ENCODE measurements at regions not wholly inside any gene's neighbourhood (a gene's known extent, or its start where the extent isn't known, plus 50 kb on each side); places are given as distances from the start of the nearest gene placed in this dataset.

GRCh38 chr2:58959996-58960395 lies 718.9 kb upstream of the FANCL start:
- no peak for DNase-seq
- H3K9me3 ChIP-seq (ENCODE audit: control insufficient read depth, low read depth, low read length): no peaks in the 10 kb centered on the region
- H3K4me1 ChIP-seq (ENCODE audit: control insufficient read depth, insufficient read depth, low read length): no peaks in the 10 kb centered on the region
- no peak overlapping the region for H3K4me3 ChIP-seq (ENCODE audit: low read length)
- no peaks in the 10 kb centered on the region for H3K36me3 ChIP-seq (ENCODE audit: control insufficient read depth, insufficient read depth, low read length)
- no peak overlapping the region for H3K27ac ChIP-seq (ENCODE audit: low read length)
- 67% methylated on average over 2 of the region's 8 CpGs for WGBS (ENCODE audit: insufficient coverage, low lambda C conversion rate)
- H3K27me3 ChIP-seq (ENCODE audit: control insufficient read depth, insufficient read depth, low read length): no peaks in the 10 kb centered on the region

GRCh38 chr2:58957188-58957840 lies 716.2 kb upstream of the FANCL start:
- 40% methylated on average over 1 of the region's 4 CpGs for WGBS (ENCODE audit: insufficient coverage, low lambda C conversion rate)
- Histone ChIP-seq H3K4me3 (ENCODE audit: low read length) (no peak overlapping the region), H3K9me3 (ENCODE audit: control insufficient read depth, low read depth, low read length) (no peaks in the 10 kb centered on the region), H3K36me3 (ENCODE audit: control insufficient read depth, insufficient read depth, low read length) (no peaks in the 10 kb centered on the region), H3K4me1 (ENCODE audit: control insufficient read depth, insufficient read depth, low read length) (no peaks in the 10 kb centered on the region), H3K27ac (ENCODE audit: low read length) (no peak overlapping the region), H3K27me3 (ENCODE audit: control insufficient read depth, insufficient read depth, low read length) (peaks cover 4% of the 10 kb centered on the region)
- DNase-seq: peak in 1 of 2 donors; percentile 5

- H3K4me3 ChIP-seq (ENCODE audit: low read length): no peak overlapping the region
- WGBS (ENCODE audit: insufficient coverage, low lambda C conversion rate): 40% methylated on average over 1 of the region's 11 CpGs
- no peak overlapping the region for H3K27ac ChIP-seq (ENCODE audit: low read length)
- no peaks in the 10 kb centered on the region for H3K36me3 ChIP-seq (ENCODE audit: control insufficient read depth, insufficient read depth, low read length)
- H3K9me3 ChIP-seq (ENCODE audit: control insufficient read depth, low read depth, low read length): no peaks in the 10 kb centered on the region
- peaks cover 4% of the 10 kb centered on the region for H3K27me3 ChIP-seq (ENCODE audit: control insufficient read depth, insufficient read depth, low read length)
- DNase-seq: no peak
- H3K4me1 ChIP-seq (ENCODE audit: control insufficient read depth, insufficient read depth, low read length): no peaks in the 10 kb centered on the region
These were observed 713.8 kb upstream of the FANCL start for GRCh38 chr2:58954880-58955385.

GRCh38 chr2:58951722-58952121 lies 710.6 kb upstream of the FANCL start:
- H3K27ac ChIP-seq (ENCODE audit: low read length): no peak overlapping the region
- H3K4me1 ChIP-seq (ENCODE audit: control insufficient read depth, insufficient read depth, low read length): no peaks in the 10 kb centered on the region
- 100% methylated on average over 1 of the region's 3 CpGs for WGBS (ENCODE audit: insufficient coverage, low lambda C conversion rate)
- no peak overlapping the region for H3K4me3 ChIP-seq (ENCODE audit: low read length)
- no peaks in the 10 kb centered on the region for H3K9me3 ChIP-seq (ENCODE audit: control insufficient read depth, low read depth, low read length)
- no peak for DNase-seq
- H3K27me3 ChIP-seq (ENCODE audit: control insufficient read depth, insufficient read depth, low read length): peaks cover 4% of the 10 kb centered on the region
- no peaks in the 10 kb centered on the region for H3K36me3 ChIP-seq (ENCODE audit: control insufficient read depth, insufficient read depth, low read length)

GRCh38 chr2:58950795-58951462 lies 709.8 kb upstream of the FANCL start:
- H3K9me3 ChIP-seq (ENCODE audit: control insufficient read depth, low read depth, low read length): no peaks in the 10 kb centered on the region
- no peaks in the 10 kb centered on the region for H3K4me1 ChIP-seq (ENCODE audit: control insufficient read depth, insufficient read depth, low read length)
- no peak overlapping the region for H3K27ac ChIP-seq (ENCODE audit: low read length)
- no peaks in the 10 kb centered on the region for H3K36me3 ChIP-seq (ENCODE audit: control insufficient read depth, insufficient read depth, low read length)
- no peak overlapping the region for H3K4me3 ChIP-seq (ENCODE audit: low read length)
- WGBS (ENCODE audit: insufficient coverage, low lambda C conversion rate): no CpG with 5 or more reads among the region's 4 CpGs
- H3K27me3 ChIP-seq (ENCODE audit: control insufficient read depth, insufficient read depth, low read length): peaks cover 4% of the 10 kb centered on the region
- DNase-seq: no peak

- DNase-seq: no peak
- no peaks in the 10 kb centered on the region for H3K4me1 ChIP-seq (ENCODE audit: control insufficient read depth, insufficient read depth, low read length)
- no peaks in the 10 kb centered on the region for H3K9me3 ChIP-seq (ENCODE audit: control insufficient read depth, low read depth, low read length)
- no peak overlapping the region for H3K4me3 ChIP-seq (ENCODE audit: low read length)
- H3K27me3 ChIP-seq (ENCODE audit: control insufficient read depth, insufficient read depth, low read length): no peaks in the 10 kb centered on the region
- H3K27ac ChIP-seq (ENCODE audit: low read length): no peak overlapping the region
- H3K36me3 ChIP-seq (ENCODE audit: control insufficient read depth, insufficient read depth, low read length): no peaks in the 10 kb centered on the region
These were observed 698.3 kb upstream of the FANCL start for GRCh38 chr2:58939388-58939787.

- Histone ChIP-seq H3K27me3 (ENCODE audit: control insufficient read depth, insufficient read depth, low read length) (no peaks in the 10 kb centered on the region), H3K9me3 (ENCODE audit: control insufficient read depth, low read depth, low read length) (no peaks in the 10 kb centered on the region), H3K4me1 (ENCODE audit: control insufficient read depth, insufficient read depth, low read length) (no peaks in the 10 kb centered on the region), H3K4me3 (ENCODE audit: low read length) (no peak overlapping the region), H3K36me3 (ENCODE audit: control insufficient read depth, insufficient read depth, low read length) (no peaks in the 10 kb centered on the region), H3K27ac (ENCODE audit: low read length) (no peak overlapping the region)
- WGBS (ENCODE audit: insufficient coverage, low lambda C conversion rate): 100% methylated on average over 1 of the region's 1 CpG
- no peak for DNase-seq
These were observed 697.9 kb upstream of the FANCL start for GRCh38 chr2:58938988-58939387.

- WGBS (ENCODE audit: insufficient coverage, low lambda C conversion rate): 83% methylated on average over 1 of the region's 3 CpGs
- Histone ChIP-seq H3K9me3 (ENCODE audit: control insufficient read depth, low read depth, low read length) (no peaks in the 10 kb centered on the region), H3K36me3 (ENCODE audit: control insufficient read depth, insufficient read depth, low read length) (no peaks in the 10 kb centered on the region), H3K27me3 (ENCODE audit: control insufficient read depth, insufficient read depth, low read length) (no peaks in the 10 kb centered on the region), H3K27ac (ENCODE audit: low read length) (no peak overlapping the region), H3K4me3 (ENCODE audit: low read length) (no peak overlapping the region), H3K4me1 (ENCODE audit: control insufficient read depth, insufficient read depth, low read length) (no peaks in the 10 kb centered on the region)
- DNase-seq: no peak
These were observed 691.7 kb upstream of the FANCL start for GRCh38 chr2:58932801-58933200.

- Histone ChIP-seq H3K4me3 (ENCODE audit: low read length) (no peak overlapping the region), H3K27me3 (ENCODE audit: control insufficient read depth, insufficient read depth, low read length) (no peaks in the 10 kb centered on the region), H3K4me1 (ENCODE audit: control insufficient read depth, insufficient read depth, low read length) (no peaks in the 10 kb centered on the region), H3K36me3 (ENCODE audit: control insufficient read depth, insufficient read depth, low read length) (no peaks in the 10 kb centered on the region), H3K27ac (ENCODE audit: low read length) (no peak overlapping the region), H3K9me3 (ENCODE audit: control insufficient read depth, low read depth, low read length) (no peaks in the 10 kb centered on the region)
- WGBS (ENCODE audit: insufficient coverage, low lambda C conversion rate): 60% methylated on average over 1 of the region's 5 CpGs
- DNase-seq: no peak
These were observed 689.4 kb upstream of the FANCL start for GRCh38 chr2:58930537-58930936.

- Histone ChIP-seq H3K4me1 (ENCODE audit: control insufficient read depth, insufficient read depth, low read length) (no peaks in the 10 kb centered on the region), H3K27ac (ENCODE audit: low read length) (no peak overlapping the region), H3K4me3 (ENCODE audit: low read length) (no peak overlapping the region), H3K36me3 (ENCODE audit: control insufficient read depth, insufficient read depth, low read length) (no peaks in the 10 kb centered on the region), H3K9me3 (ENCODE audit: control insufficient read depth, low read depth, low read length) (no peaks in the 10 kb centered on the region), H3K27me3 (ENCODE audit: control insufficient read depth, insufficient read depth, low read length) (no peaks in the 10 kb centered on the region)
- DNase-seq: no peak
These were observed 687.8 kb upstream of the FANCL start for GRCh38 chr2:58928973-58929372.

GRCh38 chr2:58928391-58928790 lies 687.3 kb upstream of the FANCL start:
- DNase-seq: no peak
- 57% methylated on average over 6 of the region's 6 CpGs for WGBS (ENCODE audit: insufficient coverage, low lambda C conversion rate)
- H3K9me3 ChIP-seq (ENCODE audit: control insufficient read depth, low read depth, low read length): no peaks in the 10 kb centered on the region
- no peaks in the 10 kb centered on the region for H3K27me3 ChIP-seq (ENCODE audit: control insufficient read depth, insufficient read depth, low read length)
- no peaks in the 10 kb centered on the region for H3K36me3 ChIP-seq (ENCODE audit: control insufficient read depth, insufficient read depth, low read length)
- H3K4me1 ChIP-seq (ENCODE audit: control insufficient read depth, insufficient read depth, low read length): no peaks in the 10 kb centered on the region
- H3K4me3 ChIP-seq (ENCODE audit: low read length): no peak overlapping the region
- no peak overlapping the region for H3K27ac ChIP-seq (ENCODE audit: low read length)

Measured in large intestine (tissue), 3 donors.